WTC11 (cell line): ENCODE measurements at regions not wholly inside any gene's neighbourhood (a gene's known extent, or its start where the extent isn't known, plus 50 kb on each side); places are given as distances from the start of the nearest gene placed in this dataset.

ENCODE experiments used
- CTCF ChIP-seq: fragments of 200-600 bp; IDR thresholded peaks from 2 replicates; pipeline ENCODE4 v1.8.0; 2022; ENCODE audit warnings: antibody characterized with exemption
- FOXP1 ChIP-seq: sonication (generic); formaldehyde crosslinking; IDR thresholded peaks from 2 replicates; pipeline ENCODE4 v1.8.0; 2022; ENCODE audit warnings: missing genetic modification reagents, mild to moderate bottlenecking, moderate library complexity, borderline replicate concordance
- PRDM15 ChIP-seq: sonication (generic); formaldehyde crosslinking; IDR thresholded peaks from 2 replicates; pipeline ENCODE4 v1.8.0; 2022; ENCODE audit warnings: missing genetic modification reagents
- PRRX2 ChIP-seq: fragments of 250-450 bp; sonication (Bioruptor Pico); IDR thresholded peaks from 2 replicates; pipeline ENCODE4 v1.8.0; 2021; ENCODE audit warnings: mild to moderate bottlenecking
- SP1 ChIP-seq: sonication (generic); formaldehyde crosslinking; conservative IDR thresholded peaks from 2 replicates; pipeline ENCODE4 v1.8.1; 2022; ENCODE audit warnings: missing genetic modification reagents

DNA sequence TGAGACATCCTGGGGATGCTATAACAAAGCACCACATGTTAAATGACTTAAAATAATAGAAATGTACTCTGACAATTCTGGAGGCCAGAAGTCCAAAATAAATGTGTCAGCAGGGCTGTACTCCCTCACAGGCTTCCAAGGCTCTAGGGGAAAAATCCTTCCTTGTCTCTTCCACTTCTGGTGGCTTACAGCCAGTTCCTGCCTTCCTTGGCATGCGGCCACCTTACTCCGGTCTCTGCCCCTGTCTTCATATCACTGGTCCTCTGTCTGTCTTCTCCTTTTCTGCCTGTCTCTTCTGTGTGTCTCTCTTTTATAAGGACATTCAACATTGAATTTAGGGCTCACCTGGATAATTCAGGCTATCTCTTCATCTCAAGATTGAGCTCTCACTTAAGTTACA lies 155.3 kb upstream of the SYNCRIP start:
- TF ChIP-seq CTCF (no peak), PRRX2 (CRISPR knock-in tag) (no peak), PRDM15 (CRISPR knock-in tag) (no peak), FOXP1 (CRISPR knock-in tag) (no peak), SP1 (CRISPR knock-in tag) (no peak)
